ENCODE measurements at regions not wholly inside any gene's neighbourhood (a gene's known extent, or its start where the extent isn't known, plus 50 kb on each side); places are given as distances from the start of the nearest gene placed in this dataset.

DNA sequence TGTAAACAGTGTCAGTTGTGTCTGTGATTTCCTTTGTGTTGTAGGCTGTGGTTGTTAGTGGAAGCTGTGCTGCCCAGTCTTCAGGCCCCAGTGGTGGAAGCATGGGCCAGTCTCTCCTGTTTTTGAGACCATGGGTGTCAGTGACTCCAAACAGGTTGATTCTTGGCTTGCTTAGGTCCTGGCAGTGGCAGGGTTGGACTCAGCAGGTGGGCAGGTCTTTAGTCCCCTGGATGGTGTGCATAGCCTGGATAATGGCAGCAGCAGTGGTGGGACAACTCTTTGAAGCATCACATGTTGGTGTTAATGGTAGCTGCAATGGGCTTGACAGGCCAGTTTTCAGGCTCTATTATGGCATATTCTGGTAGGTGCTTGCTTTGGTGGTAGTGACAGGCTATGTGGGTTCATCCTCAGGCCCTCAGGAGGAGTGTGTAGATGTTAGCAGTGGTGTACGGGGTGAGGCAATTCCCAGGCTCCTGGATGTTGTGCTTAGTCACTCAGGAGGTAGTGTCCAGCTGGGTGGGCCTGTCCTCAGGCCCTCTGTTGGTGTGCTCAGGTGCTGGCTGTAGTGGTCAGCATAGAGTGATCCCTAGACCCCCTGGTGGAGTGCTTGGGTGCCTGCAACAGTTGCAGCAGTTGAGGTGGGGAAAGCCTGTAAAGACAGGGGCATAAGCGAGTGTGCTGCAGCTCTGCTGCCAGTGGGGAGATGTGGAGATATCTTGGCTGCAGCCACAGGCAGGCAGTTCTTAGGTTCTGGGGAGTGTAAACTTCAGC lies 596.7 kb downstream of the PDCD6IP start:
- TF ChIP-seq ETV6 (CRISPR knock-in tag; IDR thresholded peaks at IDR 0.05): no peak
- TF ChIP-seq ZNF121 (CRISPR knock-in tag; IDR thresholded peaks at IDR 0.05): peak; percentile 72
- TF ChIP-seq, protein P1, sequence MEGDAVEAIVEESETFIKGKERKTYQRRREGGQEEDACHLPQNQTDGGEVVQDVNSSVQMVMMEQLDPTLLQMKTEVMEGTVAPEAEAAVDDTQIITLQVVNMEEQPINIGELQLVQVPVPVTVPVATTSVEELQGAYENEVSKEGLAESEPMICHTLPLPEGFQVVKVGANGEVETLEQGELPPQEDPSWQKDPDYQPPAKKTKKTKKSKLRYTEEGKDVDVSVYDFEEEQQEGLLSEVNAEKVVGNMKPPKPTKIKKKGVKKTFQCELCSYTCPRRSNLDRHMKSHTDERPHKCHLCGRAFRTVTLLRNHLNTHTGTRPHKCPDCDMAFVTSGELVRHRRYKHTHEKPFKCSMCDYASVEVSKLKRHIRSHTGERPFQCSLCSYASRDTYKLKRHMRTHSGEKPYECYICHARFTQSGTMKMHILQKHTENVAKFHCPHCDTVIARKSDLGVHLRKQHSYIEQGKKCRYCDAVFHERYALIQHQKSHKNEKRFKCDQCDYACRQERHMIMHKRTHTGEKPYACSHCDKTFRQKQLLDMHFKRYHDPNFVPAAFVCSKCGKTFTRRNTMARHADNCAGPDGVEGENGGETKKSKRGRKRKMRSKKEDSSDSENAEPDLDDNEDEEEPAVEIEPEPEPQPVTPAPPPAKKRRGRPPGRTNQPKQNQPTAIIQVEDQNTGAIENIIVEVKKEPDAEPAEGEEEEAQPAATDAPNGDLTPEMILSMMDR (IDR thresholded peaks at IDR 0.05): no peak

All from WTC11 (cell line).